ENCODE measurements at regions not wholly inside any gene's neighbourhood (a gene's known extent, or its start where the extent isn't known, plus 50 kb on each side); places are given as distances from the start of the nearest gene placed in this dataset.

GRCh38 chr2:19745318-19746136, 156.3 kb downstream of the TTC32 start:
- DNase-seq (ENCODE audit: low read depth) = no peak
- H3K4me3 ChIP-seq (ENCODE audit: control insufficient read depth, low read depth, low read length) = no peak overlapping the region
- no peak for TF ChIP-seq CTCF (conservative IDR thresholded peaks at IDR 0.05; ENCODE audit: control insufficient read depth, insufficient read depth, low read depth, low read length)

- TF ChIP-seq CTCF (conservative IDR thresholded peaks at IDR 0.05; ENCODE audit: control insufficient read depth, insufficient read depth, low read depth, low read length) = no peak
- DNase-seq (ENCODE audit: low read depth) = no peak
- H3K4me3 ChIP-seq (ENCODE audit: control insufficient read depth, low read depth, low read length) = no peak overlapping the region
Measured at GRCh38 chr2:19744456-19745199, 157.2 kb downstream of the TTC32 start.

GRCh38 chr2:19743641-19744040, 158.1 kb downstream of the TTC32 start:
- no peak for TF ChIP-seq CTCF (conservative IDR thresholded peaks at IDR 0.05; ENCODE audit: control insufficient read depth, insufficient read depth, low read depth, low read length)
- no peak overlapping the region for H3K4me3 ChIP-seq (ENCODE audit: control insufficient read depth, low read depth, low read length)
- DNase-seq (ENCODE audit: low read depth) = no peak

- no peak for TF ChIP-seq CTCF (conservative IDR thresholded peaks at IDR 0.05; ENCODE audit: control insufficient read depth, insufficient read depth, low read depth, low read length)
Measured at GRCh38 chr2:19742872-19743271, 158.9 kb downstream of the TTC32 start.

GRCh38 chr2:19739256-19739655, 162.5 kb downstream of the TTC32 start:
- no peak overlapping the region for H3K4me3 ChIP-seq (ENCODE audit: control insufficient read depth, low read depth, low read length)
- no peak for TF ChIP-seq CTCF (conservative IDR thresholded peaks at IDR 0.05; ENCODE audit: control insufficient read depth, insufficient read depth, low read depth, low read length)
- DNase-seq (ENCODE audit: low read depth) = peak; percentile 38

More at GRCh38 chr2:19742872-19743271, 158.9 kb downstream of the TTC32 start:
- no peak for DNase-seq (ENCODE audit: low read depth)
- H3K4me3 ChIP-seq (ENCODE audit: control insufficient read depth, low read depth, low read length) = no peak overlapping the region

- DNase-seq (ENCODE audit: low read depth) = peak; percentile 74
- TF ChIP-seq CTCF (conservative IDR thresholded peaks at IDR 0.05; ENCODE audit: control insufficient read depth, insufficient read depth, low read depth, low read length) = no peak
- no peak overlapping the region for H3K4me3 ChIP-seq (ENCODE audit: control insufficient read depth, low read depth, low read length)
Measured at GRCh38 chr2:19738707-19739106, 163.1 kb downstream of the TTC32 start.
